ACC112 (cell line): ENCODE measurements at regions not wholly inside any gene's neighbourhood (a gene's known extent, or its start where the extent isn't known, plus 50 kb on each side); places are given as distances from the start of the nearest gene placed in this dataset.

ENCODE experiments used
- H2AFZ ChIP-seq: fragments of 200-600 bp; sonication (generic); one replicate; pipeline ENCODE4 v1.6.0; 2017; ENCODE audit warnings: antibody characterized with exemption, low read length; ENCODE audit not compliant: unreplicated experiment
- H3K27ac ChIP-seq: fragments of 200-600 bp; sonication (generic); 2 replicates; pipeline ENCODE4 v1.5.1; 2014; ENCODE audit warnings: low read depth, mild to moderate bottlenecking, antibody characterized with exemption, low read length, moderate library complexity
- H3K27me3 ChIP-seq: fragments of 200-600 bp; sonication (generic); 2 replicates; pipeline ENCODE4 v1.6.1; 2014; ENCODE audit warnings: mild to moderate bottlenecking, antibody characterized with exemption, low read length, moderate library complexity, mixed read lengths; ENCODE audit not compliant: insufficient read depth
- H3K36me3 ChIP-seq: fragments of 200-600 bp; sonication (generic); 2 replicates; pipeline ENCODE4 v1.6.1; 2016; ENCODE audit warnings: mild to moderate bottlenecking, antibody characterized with exemption, low read length, moderate library complexity, mixed read lengths; ENCODE audit not compliant: insufficient read depth
- H3K4me1 ChIP-seq: fragments of 200-600 bp; sonication (generic); one replicate; pipeline ENCODE4 v1.6.1; 2016; ENCODE audit warnings: low read length, mixed read lengths; ENCODE audit not compliant: insufficient read depth, unreplicated experiment, control insufficient read depth
- H3K4me3 ChIP-seq: fragments of 200-600 bp; sonication (generic); 2 replicates; pipeline ENCODE4 v1.5.1; 2014; ENCODE audit warnings: mild to moderate bottlenecking, low read depth, low read length
- H3K79me2 ChIP-seq: fragments of 200-600 bp; sonication (generic); one replicate; pipeline ENCODE4 v1.6.0; 2016; ENCODE audit warnings: low read length; ENCODE audit not compliant: control insufficient read depth, unreplicated experiment, insufficient read depth

GRCh38 chr5:145220481-145220880, 614.7 kb downstream of the PRELID2 start:
- no peaks in the 10 kb centered on the region for H3K4me1 ChIP-seq
- H3K79me2 ChIP-seq = no peaks in the 10 kb centered on the region
- H3K4me3 ChIP-seq = no peak overlapping the region
- H3K36me3 ChIP-seq = no peaks in the 10 kb centered on the region
- H3K27ac ChIP-seq = no peak overlapping the region
- no peak overlapping the region for H2AFZ ChIP-seq
- no peaks in the 10 kb centered on the region for H3K27me3 ChIP-seq

- Histone ChIP-seq H2AFZ (no peak overlapping the region), H3K79me2 (no peaks in the 10 kb centered on the region), H3K4me1 (no peaks in the 10 kb centered on the region), H3K4me3 (no peak overlapping the region), H3K27me3 (no peaks in the 10 kb centered on the region), H3K36me3 (no peaks in the 10 kb centered on the region), H3K27ac (no peak overlapping the region)
These were observed 616.2 kb downstream of the PRELID2 start for GRCh38 chr5:145218982-145219381.

GRCh38 chr5:145218019-145218418, 617.1 kb downstream of the PRELID2 start:
- Histone ChIP-seq H2AFZ (no peak overlapping the region), H3K4me1 (no peaks in the 10 kb centered on the region), H3K4me3 (no peak overlapping the region), H3K36me3 (no peaks in the 10 kb centered on the region), H3K79me2 (no peaks in the 10 kb centered on the region), H3K27me3 (no peaks in the 10 kb centered on the region), H3K27ac (no peak overlapping the region)

GRCh38 chr5:145210020-145210419, 625.1 kb downstream of the PRELID2 start:
- H3K36me3 ChIP-seq = no peaks in the 10 kb centered on the region
- H2AFZ ChIP-seq = no peak overlapping the region

GRCh38 chr5:145205546-145205945, 629.6 kb downstream of the PRELID2 start:
- Histone ChIP-seq H3K79me2 (no peaks in the 10 kb centered on the region), H2AFZ (no peak overlapping the region), H3K27ac (no peak overlapping the region), H3K4me3 (no peak overlapping the region), H3K27me3 (no peaks in the 10 kb centered on the region), H3K36me3 (no peaks in the 10 kb centered on the region), H3K4me1 (no peaks in the 10 kb centered on the region)

More at GRCh38 chr5:145210020-145210419, 625.1 kb downstream of the PRELID2 start:
- no peaks in the 10 kb centered on the region for H3K79me2 ChIP-seq
- H3K4me1 ChIP-seq = no peaks in the 10 kb centered on the region
- no peaks in the 10 kb centered on the region for H3K27me3 ChIP-seq
- H3K4me3 ChIP-seq = no peak overlapping the region
- no peak overlapping the region for H3K27ac ChIP-seq

GRCh38 chr5:145204743-145205142, 630.4 kb downstream of the PRELID2 start:
- Histone ChIP-seq H3K36me3 (no peaks in the 10 kb centered on the region), H3K27me3 (no peaks in the 10 kb centered on the region), H3K79me2 (no peaks in the 10 kb centered on the region), H2AFZ (no peak overlapping the region), H3K4me3 (no peak overlapping the region), H3K4me1 (no peaks in the 10 kb centered on the region), H3K27ac (no peak overlapping the region)

- H3K4me3 ChIP-seq = no peak overlapping the region
- no peaks in the 10 kb centered on the region for H3K27me3 ChIP-seq
- no peaks in the 10 kb centered on the region for H3K36me3 ChIP-seq
- no peaks in the 10 kb centered on the region for H3K79me2 ChIP-seq
- no peak overlapping the region for H2AFZ ChIP-seq
- no peaks in the 10 kb centered on the region for H3K4me1 ChIP-seq
- no peak overlapping the region for H3K27ac ChIP-seq
These were observed 631.9 kb downstream of the PRELID2 start for GRCh38 chr5:145203193-145203592.

- Histone ChIP-seq H3K36me3 (no peaks in the 10 kb centered on the region), H3K27ac (no peak overlapping the region), H2AFZ (no peak overlapping the region), H3K4me3 (no peak overlapping the region), H3K27me3 (no peaks in the 10 kb centered on the region), H3K4me1 (no peaks in the 10 kb centered on the region), H3K79me2 (no peaks in the 10 kb centered on the region)
These were observed 636.4 kb downstream of the PRELID2 start for GRCh38 chr5:145198525-145199260.

GRCh38 chr5:145189746-145190145, 645.4 kb downstream of the PRELID2 start:
- Histone ChIP-seq H3K27ac (no peak overlapping the region), H2AFZ (no peak overlapping the region), H3K79me2 (no peaks in the 10 kb centered on the region), H3K36me3 (no peaks in the 10 kb centered on the region), H3K27me3 (no peaks in the 10 kb centered on the region), H3K4me3 (no peak overlapping the region), H3K4me1 (no peaks in the 10 kb centered on the region)

- H2AFZ ChIP-seq = no peak overlapping the region
- H3K79me2 ChIP-seq = no peaks in the 10 kb centered on the region
- no peak overlapping the region for H3K27ac ChIP-seq
- H3K27me3 ChIP-seq = no peaks in the 10 kb centered on the region
- no peak overlapping the region for H3K4me3 ChIP-seq
- no peaks in the 10 kb centered on the region for H3K36me3 ChIP-seq
- no peaks in the 10 kb centered on the region for H3K4me1 ChIP-seq
These were observed 654.8 kb downstream of the PRELID2 start for GRCh38 chr5:145180371-145180770.

GRCh38 chr5:145178641-145179523, 656.3 kb downstream of the PRELID2 start:
- no peak overlapping the region for H3K27ac ChIP-seq
- no peaks in the 10 kb centered on the region for H3K4me1 ChIP-seq
- H3K79me2 ChIP-seq = no peaks in the 10 kb centered on the region
- H3K36me3 ChIP-seq = no peaks in the 10 kb centered on the region
- no peaks in the 10 kb centered on the region for H3K27me3 ChIP-seq
- no peak overlapping the region for H2AFZ ChIP-seq
- no peak overlapping the region for H3K4me3 ChIP-seq
